CD14-positive monocyte (primary cell): ENCODE measurements at regions not wholly inside any gene's neighbourhood (a gene's known extent, or its start where the extent isn't known, plus 50 kb on each side); places are given as distances from the start of the nearest gene placed in this dataset.

Experiments
- DNase-seq, 3 donors: peaks; one replicate each; pipeline ENCODE4 v3.0.0-alpha.2; 2011 to 2022
- H2AFZ ChIP-seq: 2 replicates; pipeline ENCODE4 v1.6.0; 2012; ENCODE audit warnings: mild to moderate bottlenecking, low read depth, low read length, inconsistent platforms; ENCODE audit not compliant: insufficient read depth, poor library complexity, severe bottlenecking
- H3K27ac ChIP-seq, 2 donors: 1 replicate in 1 of 2; 2 replicates in 1 of 2; pipeline ENCODE4 v1.5.1; 2012 to 2013; ENCODE audit warnings: low read length in 2 of 2, control low read depth in 1 of 2, inconsistent platforms in 1 of 2, low read depth in 1 of 2, mild to moderate bottlenecking in 1 of 2
- H3K27me3 ChIP-seq, 2 donors: one replicate each; pipeline versions ENCODE4 v1.6.0 to v1.6.1; 2011 to 2013; ENCODE audit warnings: low read length in 2 of 2; ENCODE audit not compliant: control insufficient read depth in 2 of 2, insufficient read depth in 2 of 2
- H3K36me3 ChIP-seq, 2 donors: replicated peaks in 1 of 2; 1 replicate in 1 of 2; 2 replicates in 1 of 2; pipeline versions ENCODE4 v1.5.1 to v1.6.1; 2012 to 2013; ENCODE audit warnings: low read length in 2 of 2, control low read depth in 1 of 2, inconsistent platforms in 1 of 2, mild to moderate bottlenecking in 1 of 2; ENCODE audit not compliant: insufficient read depth in 2 of 2, control insufficient read depth in 1 of 2
- H3K4me1 ChIP-seq, 2 donors: 1 replicate in 1 of 2; 2 replicates in 1 of 2; pipeline versions ENCODE4 v1.5.1 to v1.6.1; 2012 to 2013; ENCODE audit warnings: low read length in 2 of 2, control low read depth in 1 of 2, inconsistent platforms in 1 of 2, mild to moderate bottlenecking in 1 of 2, moderate library complexity in 1 of 2; ENCODE audit not compliant: insufficient read depth in 2 of 2, control insufficient read depth in 1 of 2
- H3K4me2 ChIP-seq: replicated peaks from 2 replicates; pipeline ENCODE3; 2012; ENCODE audit warnings: low read length, moderate library complexity, mild to moderate bottlenecking; ENCODE audit not compliant: poor library complexity, severe bottlenecking; ENCODE audit errors: extremely low read depth
- H3K4me3 ChIP-seq, 3 experiments: fragments of 200-600 bp in 1 of 3; sonication (generic) in 1 of 3; replicated peaks in 1 of 3; 1 replicate in 2 of 3; 2 replicates in 1 of 3; pipeline ENCODE4 v1.5.1; 2011 to 2013; ENCODE audit warnings: low read length in 3 of 3, mild to moderate bottlenecking in 3 of 3, control low read depth in 2 of 3, low read depth in 2 of 3, inconsistent platforms in 1 of 3, moderate library complexity in 1 of 3
- H3K79me2 ChIP-seq: 2 replicates; pipeline ENCODE4 v1.6.0; 2012; ENCODE audit warnings: mild to moderate bottlenecking, control low read depth, inconsistent platforms, low read length, moderate library complexity; ENCODE audit not compliant: insufficient read depth
- H3K9ac ChIP-seq: 2 replicates; pipeline ENCODE4 v1.6.0; 2017; ENCODE audit warnings: low read length, mild to moderate bottlenecking; ENCODE audit not compliant: insufficient read depth, poor library complexity, severe bottlenecking
- H3K9me3 ChIP-seq, 2 donors: replicated peaks in 1 of 2; 1 replicate in 1 of 2; 2 replicates in 1 of 2; pipeline versions ENCODE4 v1.5.1 to v1.6.1; 2012 to 2013; ENCODE audit warnings: low read length in 2 of 2, control low read depth in 1 of 2; ENCODE audit not compliant: control insufficient read depth in 1 of 2, insufficient read depth in 1 of 2
- H4K20me1 ChIP-seq: 2 replicates; pipeline ENCODE4 v1.6.0; 2012; ENCODE audit warnings: mild to moderate bottlenecking, low read length, control low read depth, moderate library complexity; ENCODE audit not compliant: insufficient read depth
- H3K27ac Mint-ChIP-seq, 7 donors: one replicate each; pipeline ENCODE4 v1.8.0; 2020; ENCODE audit warnings: mild to moderate bottlenecking in 7 of 7, mixed read lengths in 7 of 7, moderate library complexity in 6 of 7, inconsistent platforms in 2 of 7
- H3K27me3 Mint-ChIP-seq, 3 donors: one replicate each; pipeline ENCODE4 v1.8.0; 2021 to 2022; ENCODE audit warnings: low read depth in 3 of 3, mild to moderate bottlenecking in 3 of 3, mixed read lengths in 3 of 3, moderate library complexity in 3 of 3, inconsistent platforms in 1 of 3
- H3K36me3 Mint-ChIP-seq, 2 donors: one replicate each; pipeline ENCODE4 v1.8.0; 2020; ENCODE audit warnings: mixed read lengths in 2 of 2, inconsistent platforms in 1 of 2, mild to moderate bottlenecking in 1 of 2
- H3K4me1 Mint-ChIP-seq: one replicate; pipeline ENCODE4 v1.8.0; 2020; ENCODE audit warnings: mild to moderate bottlenecking, mixed read lengths
- H3K4me3 Mint-ChIP-seq, 2 donors: one replicate each; pipeline ENCODE4 v1.8.0; 2020; ENCODE audit warnings: mild to moderate bottlenecking in 2 of 2, mixed read lengths in 2 of 2, moderate library complexity in 1 of 2
- H3K9me3 Mint-ChIP-seq, 7 donors: one replicate each; pipeline ENCODE4 v1.8.0; 2020 to 2022; ENCODE audit warnings: mixed read lengths in 7 of 7, mild to moderate bottlenecking in 6 of 7, moderate library complexity in 6 of 7, inconsistent platforms in 2 of 7
- CTCF ChIP-seq: fragments of 200-600 bp; IDR thresholded peaks from one replicate; pipeline ENCODE4 v1.8.0; 2022; ENCODE audit warnings: antibody characterized with exemption, mild to moderate bottlenecking
- WGBS: methylation state at CpG from one replicate; pipeline ENCODE4 v1.1.5; 2013; ENCODE audit warnings: missing lambda C conversion rate; ENCODE audit not compliant: insufficient coverage; 5-methylcytosine and 5-hydroxymethylcytosine counted together
- intact Hi-C, 2 donors: fragments of 100-400 bp; cut with micrococcal nuclease; formaldehyde crosslinking; loops; one replicate each; pipeline versions ENCODE4 v1.15.0 to v1.15.1; 2023

GRCh38 chr1:83055391-83056170 is 943.4 kb downstream of the TTLL7 start:
- intact Hi-C loops, result no loop called here
- no peaks in the 10 kb centered on the region for H3K27me3 ChIP-seq
- no peaks in the 10 kb centered on the region for H3K36me3 ChIP-seq
- DNase-seq, result no peak
- TF ChIP-seq CTCF, result no peak
- no peak overlapping the region for H2AFZ ChIP-seq
- H3K4me2 ChIP-seq, result no peak overlapping the region
- no peaks in the 10 kb centered on the region for H4K20me1 ChIP-seq
- Mint-ChIP-seq H3K27ac (no peak overlapping the region), H3K36me3 (no peaks in the 10 kb centered on the region), H3K9me3 (peaks cover 2 to 14% (median 10%) of the 10 kb centered on the region in 7 donors), H3K27me3 (peaks cover 0 to 2% (median 1%) of the 10 kb centered on the region in 3 donors), H3K4me3 (no peak overlapping the region), H3K4me1 (no peaks in the 10 kb centered on the region)
- no peak overlapping the region for H3K9ac ChIP-seq
- H3K9me3 ChIP-seq, result peaks cover 10 to 30% of the 10 kb centered on the region in 2 donors
- H3K27ac ChIP-seq, result no peak overlapping the region
- no peak overlapping the region for H3K4me3 ChIP-seq
- WGBS, result no CpG with 5 or more reads among the region's 2 CpGs
- H3K79me2 ChIP-seq, result no peaks in the 10 kb centered on the region
- H3K4me1 ChIP-seq, result no peaks in the 10 kb centered on the region

GRCh38 chr1:83053446-83053845 is 945.5 kb downstream of the TTLL7 start:
- Mint-ChIP-seq H3K4me1 (no peaks in the 10 kb centered on the region), H3K9me3 (peaks cover 8 to 29% (median 19%) of the 10 kb centered on the region in 7 donors), H3K4me3 (no peak overlapping the region), H3K27me3 (peaks cover 1 to 3% (median 2%) of the 10 kb centered on the region in 3 donors), H3K36me3 (no peaks in the 10 kb centered on the region), H3K27ac (no peak overlapping the region)
- Histone ChIP-seq H3K9me3 (peaks cover 14 to 37% of the 10 kb centered on the region in 2 donors), H2AFZ (no peak overlapping the region), H3K36me3 (no peaks in the 10 kb centered on the region), H3K4me3 (no peak overlapping the region), H3K4me2 (no peak overlapping the region), H3K27ac (no peak overlapping the region), H3K27me3 (no peaks in the 10 kb centered on the region), H3K4me1 (no peaks in the 10 kb centered on the region), H4K20me1 (no peaks in the 10 kb centered on the region), H3K79me2 (no peaks in the 10 kb centered on the region), H3K9ac (no peak overlapping the region)
- intact Hi-C loops, result no loop called here
- DNase-seq, result no peak
- no CpG with 5 or more reads among the region's 4 CpGs for WGBS
- TF ChIP-seq CTCF, result no peak
